HEK293T (cell line): ENCODE measurements at regions not wholly inside any gene's neighbourhood (a gene's known extent, or its start where the extent isn't known, plus 50 kb on each side); places are given as distances from the start of the nearest gene placed in this dataset.

Experiments
- CTCF ChIA-PET: fragments of 350-600 bp; formaldehyde crosslinking; extraction: SDS; loops from one replicate; lab custom pipeline; 2021; ENCODE audit warnings: antibody characterized with exemption, inconsistent platforms; lab: Yijun Ruan, JAX
- POLR2A ChIA-PET: fragments of 350-600 bp; formaldehyde crosslinking; extraction: SDS; loops from one replicate; lab custom pipeline; 2020; ENCODE audit warnings: antibody characterized with exemption, inconsistent platforms; lab: Yijun Ruan, JAX
- DNase-seq: peaks from one replicate; pipeline ENCODE4 v3.0.0; 2012; ENCODE audit warnings: mixed read lengths; ENCODE audit errors: extremely low spot score
- ARNT ChIP-seq: fragments of 450-650 bp; IDR thresholded peaks from 2 replicates; pipeline ENCODE4 v1.6.1; 2017; ENCODE audit warnings: mild to moderate bottlenecking
- BHLHE40 ChIP-seq: fragments of 450-650 bp; IDR thresholded peaks from 2 replicates; pipeline ENCODE4 v1.6.1; 2016; ENCODE audit warnings: mild to moderate bottlenecking, moderate library complexity, borderline replicate concordance
- CTBP1 ChIP-seq: fragments of 450-650 bp; IDR thresholded peaks from 2 replicates; pipeline ENCODE4 v1.6.1; 2016; ENCODE audit warnings: borderline replicate concordance
- ELF4 ChIP-seq: fragments of 450-650 bp; IDR thresholded peaks from 2 replicates; pipeline ENCODE4 v1.6.1; 2017; ENCODE audit warnings: antibody characterized with exemption
- FOXA1 ChIP-seq: fragments of 450-650 bp; IDR thresholded peaks from 2 replicates; pipeline ENCODE4 v1.6.1; 2016; ENCODE audit warnings: mild to moderate bottlenecking
- FOXK2 ChIP-seq: fragments of 450-650 bp; IDR thresholded peaks from 2 replicates; pipeline ENCODE4 v1.6.1; 2016; ENCODE audit warnings: mild to moderate bottlenecking
- FOXM1 ChIP-seq: fragments of 450-650 bp; IDR thresholded peaks from 2 replicates; pipeline ENCODE4 v1.6.1; 2017; ENCODE audit warnings: mild to moderate bottlenecking, borderline replicate concordance
- HDGF ChIP-seq: fragments of 450-650 bp; IDR thresholded peaks from 2 replicates; pipeline ENCODE4 v1.6.1; 2017; ENCODE audit warnings: antibody characterized with exemption, borderline replicate concordance
- L3MBTL2 ChIP-seq: fragments of 450-650 bp; conservative IDR thresholded peaks from 2 replicates; pipeline ENCODE4 v1.6.1; 2016; ENCODE audit warnings: mild to moderate bottlenecking
- LEF1 ChIP-seq: fragments of 450-650 bp; IDR thresholded peaks from 2 replicates; pipeline ENCODE4 v1.6.1; 2017; ENCODE audit warnings: mild to moderate bottlenecking, borderline replicate concordance
- NFRKB ChIP-seq: fragments of 450-650 bp; IDR thresholded peaks from 2 replicates; pipeline ENCODE4 v1.6.1; 2016; ENCODE audit warnings: mild to moderate bottlenecking, moderate library complexity
- SP1 ChIP-seq: fragments of 450-650 bp; IDR thresholded peaks from 2 replicates; pipeline ENCODE4 v1.6.1; 2017
- SUZ12 ChIP-seq: fragments of 450-650 bp; IDR thresholded peaks from 2 replicates; pipeline ENCODE4 v1.6.1; 2016; ENCODE audit warnings: mild to moderate bottlenecking
- TARDBP ChIP-seq: fragments of 450-650 bp; IDR thresholded peaks from 2 replicates; pipeline ENCODE4 v1.6.1; 2016
- ZNF384 ChIP-seq: fragments of 450-650 bp; IDR thresholded peaks from 2 replicates; pipeline ENCODE4 v1.6.1; 2016
- TF ChIP-seq, protein P1 (sequence below): fragments of 450-650 bp; IDR thresholded peaks from 2 replicates; pipeline ENCODE4 v1.6.1; 2016

GRCh38 chr16:77131398-77131797 lies 59.6 kb upstream of the MON1B start:
- ChIA-PET POLR2A (no interaction called here), CTCF (no interaction called here)
- no peak for TF ChIP-seq LEF1
- TF ChIP-seq SUZ12: no peak
- no peak for TF ChIP-seq ARNT
- no peak for TF ChIP-seq ZNF384
- TF ChIP-seq, protein P1, sequence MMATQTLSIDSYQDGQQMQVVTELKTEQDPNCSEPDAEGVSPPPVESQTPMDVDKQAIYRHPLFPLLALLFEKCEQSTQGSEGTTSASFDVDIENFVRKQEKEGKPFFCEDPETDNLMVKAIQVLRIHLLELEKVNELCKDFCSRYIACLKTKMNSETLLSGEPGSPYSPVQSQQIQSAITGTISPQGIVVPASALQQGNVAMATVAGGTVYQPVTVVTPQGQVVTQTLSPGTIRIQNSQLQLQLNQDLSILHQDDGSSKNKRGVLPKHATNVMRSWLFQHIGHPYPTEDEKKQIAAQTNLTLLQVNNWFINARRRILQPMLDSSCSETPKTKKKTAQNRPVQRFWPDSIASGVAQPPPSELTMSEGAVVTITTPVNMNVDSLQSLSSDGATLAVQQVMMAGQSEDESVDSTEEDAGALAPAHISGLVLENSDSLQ: no peak
- no peak for TF ChIP-seq FOXM1
- no peak for TF ChIP-seq BHLHE40
- TF ChIP-seq FOXK2: no peak
- TF ChIP-seq CTBP1: no peak
- TF ChIP-seq NFRKB: no peak
- no peak for TF ChIP-seq TARDBP
- TF ChIP-seq FOXA1: no peak
- TF ChIP-seq L3MBTL2: no peak
- TF ChIP-seq ELF4: no peak
- no peak for TF ChIP-seq HDGF
- TF ChIP-seq SP1: no peak
- no peak for DNase-seq

GRCh38 chr16:77132051-77132618 lies 58.9 kb upstream of the MON1B start:
- DNase-seq: no peak
- TF ChIP-seq FOXK2 (no peak), SUZ12 (no peak)
- ChIA-PET POLR2A (no interaction called here), CTCF (no interaction called here)

- POLR2A ChIA-PET: no interaction called here
- TF ChIP-seq ZNF384: no peak
- no peak for TF ChIP-seq SP1
- no peak for TF ChIP-seq ARNT
- TF ChIP-seq NFRKB: no peak
- TF ChIP-seq LEF1: no peak
- no peak for TF ChIP-seq BHLHE40
- no peak for TF ChIP-seq FOXK2
- TF ChIP-seq SUZ12: no peak
- TF ChIP-seq TARDBP: no peak
- TF ChIP-seq FOXM1: no peak
- TF ChIP-seq FOXA1: no peak
- no peak for TF ChIP-seq HDGF
- CTCF ChIA-PET: no interaction called here
- DNase-seq: no peak
Observed at GRCh38 chr16:77133706-77134105, 57.3 kb upstream of the MON1B start.

GRCh38 chr16:77137045-77137444 lies 53.9 kb upstream of the MON1B start:
- ChIA-PET CTCF (no interaction called here), POLR2A (no interaction called here)
- DNase-seq: no peak

More at GRCh38 chr16:77137045-77137444, 53.9 kb upstream of the MON1B start:
- TF ChIP-seq ARNT (no peak), HDGF (no peak), TARDBP (no peak), CTBP1 (no peak), FOXK2 (no peak), FOXM1 (no peak), SUZ12 (no peak), BHLHE40 (no peak), L3MBTL2 (no peak), NFRKB (no peak), ZNF384 (no peak), ELF4 (no peak), SP1 (no peak), LEF1 (no peak), FOXA1 (no peak)
- TF ChIP-seq, protein P1: no peak
